PC-3 (cell line): ENCODE measurements at regions not wholly inside any gene's neighbourhood (a gene's known extent, or its start where the extent isn't known, plus 50 kb on each side); places are given as distances from the start of the nearest gene placed in this dataset.
"Not testable (repeated sequence)": the region's sequence is repeated elsewhere in the genome, so short reads cannot be mapped to it uniquely, and the experiment has no call there.

Experiments
- ATAC-seq: fragments of 200-7000 bp; cut with Tn5 transposase; 2 replicates; pipeline ENCODE4 v1.9.1; 2020; ENCODE audit warnings: mild to moderate bottlenecking, moderate library complexity
- BruUV-seq: library from RNA; stranded (reverse); fragments of 400-500 nt; replicated peaks from 2 replicates; lab custom pipeline; 2021; lab: Mats Ljungman, UMichigan
- CTCF ChIA-PET: fragments of 300-600 bp; sonication (Branson Sonifier 250); formaldehyde crosslinking; loops from one replicate; lab custom pipeline; 2022; ENCODE audit warnings: antibody characterized with exemption; lab: Charles Lee
- POLR2A ChIA-PET: fragments of 300-600 bp; sonication (Branson Sonifier 250); formaldehyde crosslinking; loops from one replicate; lab custom pipeline; 2022; ENCODE audit warnings: antibody characterized with exemption; ENCODE audit not compliant: unreplicated experiment; lab: Charles Lee
- DNase-seq: peaks from one replicate; pipeline ENCODE4 v3.0.0-alpha.2; 2015
- H2AFZ ChIP-seq: fragments of 300-600 bp; sonication (generic); 2 replicates; pipeline ENCODE4 v1.6.0; 2016; ENCODE audit warnings: antibody characterized with exemption, low read length
- H3F3A ChIP-seq: fragments of 300-600 bp; sonication (generic); one replicate; pipeline ENCODE4 v1.6.0; 2017; ENCODE audit warnings: antibody characterized with exemption, low read length, control low read depth, mild to moderate bottlenecking; ENCODE audit not compliant: unreplicated experiment
- H3K27ac ChIP-seq: fragments of 300-600 bp; sonication (generic); 2 replicates; pipeline ENCODE4 v1.5.1; 2016; ENCODE audit warnings: mild to moderate bottlenecking, low read length
- H3K27me3 ChIP-seq: fragments of 300-600 bp; sonication (generic); 2 replicates; pipeline ENCODE4 v1.6.1; 2016; ENCODE audit warnings: low read length, mixed read lengths
- H3K36me3 ChIP-seq: fragments of 300-600 bp; sonication (generic); 2 replicates; pipeline ENCODE4 v1.6.1; 2016; ENCODE audit warnings: low read depth, mixed run types, low read length, mixed read lengths
- H3K4me1 ChIP-seq: fragments of 300-600 bp; sonication (generic); 2 replicates; pipeline ENCODE4 v1.5.1; 2016; ENCODE audit warnings: low read length; ENCODE audit not compliant: insufficient read depth
- H3K4me2 ChIP-seq: fragments of 300-600 bp; sonication (generic); 2 replicates; pipeline ENCODE4 v1.6.0; 2016; ENCODE audit warnings: low read length
- H3K4me3 ChIP-seq: fragments of 300-600 bp; sonication (generic); 2 replicates; pipeline ENCODE4 v1.5.1; 2016; ENCODE audit warnings: mild to moderate bottlenecking, low read length, mixed read lengths
- H3K79me2 ChIP-seq: fragments of 300-600 bp; sonication (generic); 2 replicates; pipeline ENCODE4 v1.6.1; 2017; ENCODE audit warnings: low read length, mixed read lengths
- H3K9ac ChIP-seq: fragments of 300-600 bp; sonication (generic); 2 replicates; pipeline ENCODE4 v1.6.0; 2016; ENCODE audit warnings: mild to moderate bottlenecking, low read length
- H3K9me2 ChIP-seq: fragments of 300-600 bp; sonication (generic); replicated peaks from 2 replicates; pipeline ENCODE4 v1.6.1; 2016; ENCODE audit warnings: mixed run types, low read length, mixed read lengths
- H3K9me3 ChIP-seq: fragments of 300-600 bp; sonication (generic); 2 replicates; pipeline ENCODE4 v1.6.1; 2016; ENCODE audit warnings: low read length, mixed read lengths
- H4K20me1 ChIP-seq: fragments of 300-600 bp; sonication (generic); 2 replicates; pipeline ENCODE4 v1.6.1; 2016; ENCODE audit warnings: low read length, mixed read lengths
- EZH2 ChIP-seq: fragments of 300-600 bp; sonication (generic); IDR thresholded peaks from one replicate; pipeline ENCODE4 v1.6.1; 2017; ENCODE audit warnings: antibody characterized with exemption, mild to moderate bottlenecking, low read length; ENCODE audit not compliant: unreplicated experiment
- EZH2phosphoT487 ChIP-seq: fragments of 300-600 bp; sonication (generic); IDR thresholded peaks from 2 replicates; pipeline ENCODE4 v1.6.1; 2018; ENCODE audit warnings: mild to moderate bottlenecking, antibody characterized with exemption, low read length, borderline replicate concordance
- intact Hi-C: fragments of 100-400 bp; cut with micrococcal nuclease; formaldehyde crosslinking; loops from 2 replicates; pipeline ENCODE4 v1.9.0; 2023
- TF ChIP-seq, protein P1 (sequence below): fragments of 300-600 bp; sonication (generic); conservative IDR thresholded peaks from 2 replicates; pipeline ENCODE4 v1.5.1; 2017; ENCODE audit warnings: antibody characterized with exemption, low read depth, mild to moderate bottlenecking, low read length

DNA sequence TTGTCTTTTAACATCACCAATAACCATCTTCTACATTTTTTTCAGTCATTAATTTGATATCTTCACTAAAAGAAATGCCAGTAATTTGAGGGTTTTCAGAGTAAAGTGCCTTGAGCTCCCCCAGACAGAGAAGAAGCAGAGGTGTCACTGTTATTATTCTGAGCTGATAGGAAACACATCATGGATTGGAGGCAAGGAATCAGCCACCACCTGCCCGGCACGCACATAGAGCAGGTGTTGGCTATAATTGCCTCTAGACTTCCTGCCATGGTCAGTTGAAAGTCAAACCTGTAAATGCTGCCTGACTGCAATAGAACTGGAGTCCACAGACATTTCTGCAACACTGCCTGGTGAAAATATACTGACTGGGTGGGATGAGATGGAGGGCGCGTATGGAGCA lies 776.6 kb downstream of the UQCRFS1 start:
- Histone ChIP-seq H3F3A (no peaks in the 10 kb centered on the region), H3K4me1 (no peaks in the 10 kb centered on the region), H3K27ac (no peak overlapping the region), H3K4me2 (no peak overlapping the region), H3K27me3 (no peaks in the 10 kb centered on the region), H2AFZ (no peak overlapping the region), H4K20me1 (no peaks in the 10 kb centered on the region), H3K79me2 (no peaks in the 10 kb centered on the region), H3K9me2 (no peaks in the 10 kb centered on the region), H3K9ac (no peak overlapping the region), H3K36me3 (no peaks in the 10 kb centered on the region), H3K9me3 (no peaks in the 10 kb centered on the region), H3K4me3 (no peak overlapping the region)
- DNase-seq (no peak), ATAC-seq (no peak)
- ChIA-PET CTCF (no interaction called here), POLR2A (no interaction called here)
- intact Hi-C loops = no loop called here
- no peak for TF ChIP-seq EZH2
- no peak for TF ChIP-seq EZH2phosphoT487
- TF ChIP-seq, protein P1, sequence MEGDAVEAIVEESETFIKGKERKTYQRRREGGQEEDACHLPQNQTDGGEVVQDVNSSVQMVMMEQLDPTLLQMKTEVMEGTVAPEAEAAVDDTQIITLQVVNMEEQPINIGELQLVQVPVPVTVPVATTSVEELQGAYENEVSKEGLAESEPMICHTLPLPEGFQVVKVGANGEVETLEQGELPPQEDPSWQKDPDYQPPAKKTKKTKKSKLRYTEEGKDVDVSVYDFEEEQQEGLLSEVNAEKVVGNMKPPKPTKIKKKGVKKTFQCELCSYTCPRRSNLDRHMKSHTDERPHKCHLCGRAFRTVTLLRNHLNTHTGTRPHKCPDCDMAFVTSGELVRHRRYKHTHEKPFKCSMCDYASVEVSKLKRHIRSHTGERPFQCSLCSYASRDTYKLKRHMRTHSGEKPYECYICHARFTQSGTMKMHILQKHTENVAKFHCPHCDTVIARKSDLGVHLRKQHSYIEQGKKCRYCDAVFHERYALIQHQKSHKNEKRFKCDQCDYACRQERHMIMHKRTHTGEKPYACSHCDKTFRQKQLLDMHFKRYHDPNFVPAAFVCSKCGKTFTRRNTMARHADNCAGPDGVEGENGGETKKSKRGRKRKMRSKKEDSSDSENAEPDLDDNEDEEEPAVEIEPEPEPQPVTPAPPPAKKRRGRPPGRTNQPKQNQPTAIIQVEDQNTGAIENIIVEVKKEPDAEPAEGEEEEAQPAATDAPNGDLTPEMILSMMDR = no peak
- BruUV-seq = no TSS peak

DNA sequence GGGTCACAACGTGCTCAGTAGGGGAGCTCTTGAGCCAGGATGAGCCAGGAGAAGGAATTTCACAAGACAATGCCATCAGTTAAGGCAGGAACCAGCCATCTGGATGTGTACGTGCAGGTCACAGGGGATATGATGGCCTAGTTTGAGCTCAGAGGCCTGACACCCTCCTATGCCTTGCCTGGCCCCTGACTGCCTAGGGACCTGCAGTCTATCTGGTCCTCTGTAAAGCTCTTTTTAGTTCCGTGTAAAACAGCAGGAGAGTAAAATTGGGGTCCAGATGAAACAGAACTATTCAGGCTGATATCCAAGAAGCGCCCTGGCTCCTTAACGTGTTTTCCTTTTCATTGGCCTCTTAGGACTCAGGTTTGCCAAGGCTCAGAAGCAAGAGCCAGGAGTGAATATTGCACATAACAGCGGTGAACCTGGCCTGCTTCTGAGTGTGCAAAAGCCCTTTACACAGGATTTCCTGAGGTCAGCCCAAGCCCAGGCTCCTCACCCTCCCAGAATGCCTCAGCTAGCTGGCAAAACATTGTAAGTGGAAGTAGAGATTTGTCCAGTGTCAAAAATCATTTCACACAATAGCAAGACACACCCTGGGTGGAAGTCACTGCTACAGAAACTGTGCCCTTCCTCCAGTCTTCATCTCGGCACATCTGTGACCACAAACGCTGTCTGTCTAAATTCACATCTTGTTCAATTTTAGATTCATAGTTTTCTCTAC lies 777.2 kb downstream of the UQCRFS1 start:
- H3K36me3 ChIP-seq = no peaks in the 10 kb centered on the region
- H3K9me2 ChIP-seq = no peaks in the 10 kb centered on the region
- ChIA-PET CTCF (no interaction called here), POLR2A (no interaction called here)
- no peaks in the 10 kb centered on the region for H3K79me2 ChIP-seq
- H3K4me3 ChIP-seq = no peak overlapping the region
- intact Hi-C loops = no loop called here
- BruUV-seq = no TSS peak
- H3K27me3 ChIP-seq = no peaks in the 10 kb centered on the region
- no peaks in the 10 kb centered on the region for H4K20me1 ChIP-seq
- DNase-seq (no peak), ATAC-seq (no peak)
- H3F3A ChIP-seq = no peaks in the 10 kb centered on the region
- TF ChIP-seq EZH2 (no peak), EZH2phosphoT487 (no peak)
- TF ChIP-seq, protein P1 = no peak
- H2AFZ ChIP-seq = no peak overlapping the region
- no peak overlapping the region for H3K4me2 ChIP-seq
- no peaks in the 10 kb centered on the region for H3K4me1 ChIP-seq
- H3K9ac ChIP-seq = no peak overlapping the region
- H3K27ac ChIP-seq = no peak overlapping the region
- H3K9me3 ChIP-seq = no peaks in the 10 kb centered on the region

DNA sequence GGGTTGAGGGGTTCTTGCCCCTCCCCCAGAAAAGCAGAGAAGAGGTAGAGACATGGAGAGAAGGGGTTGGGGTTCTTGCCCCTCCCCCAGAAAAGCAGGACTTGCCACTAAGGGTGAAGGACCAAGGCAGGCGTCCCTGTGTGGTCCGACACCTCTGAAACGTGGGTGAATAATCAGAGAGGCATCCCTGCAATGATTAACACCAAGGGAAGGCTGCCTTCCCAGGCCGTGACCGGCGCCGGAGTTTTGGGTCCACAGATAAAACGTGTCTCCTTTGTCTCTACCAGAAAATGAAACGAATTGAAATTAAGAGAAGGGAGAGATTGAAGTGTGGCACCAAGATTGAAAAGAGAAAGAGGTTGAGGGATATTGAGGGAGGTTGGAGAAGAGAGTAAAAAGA lies 778.2 kb downstream of the UQCRFS1 start:
- H3K4me3 ChIP-seq, CTCF ChIA-PET, BruUV-seq, H3K4me2 ChIP-seq, H2AFZ ChIP-seq, H4K20me1 ChIP-seq, POLR2A ChIA-PET, H3K9ac ChIP-seq, H3K9me2 ChIP-seq, H3K9me3 ChIP-seq, H3K79me2 ChIP-seq, DNase-seq, ATAC-seq, H3K27ac ChIP-seq, H3K4me1 ChIP-seq, H3F3A ChIP-seq, H3K36me3 ChIP-seq, H3K27me3 ChIP-seq, intact Hi-C loops: not testable (repeated sequence)

DNA sequence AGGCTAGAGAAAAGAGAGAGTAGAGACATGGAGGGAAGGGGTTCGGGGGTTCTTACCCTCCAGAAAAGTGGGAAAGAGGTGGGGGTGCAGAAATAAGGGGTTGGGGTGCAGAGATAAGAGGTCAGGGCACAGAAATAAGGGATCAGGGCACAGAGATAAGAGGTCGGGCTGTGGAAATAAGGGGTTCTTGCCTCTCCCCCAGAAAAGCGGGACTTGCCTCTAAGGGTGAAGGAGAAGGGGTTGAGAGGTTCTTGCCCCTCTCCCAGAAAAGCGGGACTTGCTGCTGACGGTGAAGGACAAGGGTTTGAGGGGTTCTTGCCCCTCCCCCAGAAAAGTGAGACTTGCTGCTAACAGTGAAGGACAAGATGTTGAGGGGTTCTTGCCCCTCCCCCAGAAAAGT lies 778.6 kb downstream of the UQCRFS1 start:
- POLR2A ChIA-PET, H3K9me2 ChIP-seq, H3K36me3 ChIP-seq, H3F3A ChIP-seq, H3K27ac ChIP-seq, CTCF ChIA-PET, H3K9ac ChIP-seq, DNase-seq, BruUV-seq, H3K27me3 ChIP-seq, H3K4me3 ChIP-seq, ATAC-seq, intact Hi-C loops, H3K79me2 ChIP-seq, H4K20me1 ChIP-seq, H3K4me2 ChIP-seq, H3K9me3 ChIP-seq, H3K4me1 ChIP-seq, H2AFZ ChIP-seq: not testable (repeated sequence)

DNA sequence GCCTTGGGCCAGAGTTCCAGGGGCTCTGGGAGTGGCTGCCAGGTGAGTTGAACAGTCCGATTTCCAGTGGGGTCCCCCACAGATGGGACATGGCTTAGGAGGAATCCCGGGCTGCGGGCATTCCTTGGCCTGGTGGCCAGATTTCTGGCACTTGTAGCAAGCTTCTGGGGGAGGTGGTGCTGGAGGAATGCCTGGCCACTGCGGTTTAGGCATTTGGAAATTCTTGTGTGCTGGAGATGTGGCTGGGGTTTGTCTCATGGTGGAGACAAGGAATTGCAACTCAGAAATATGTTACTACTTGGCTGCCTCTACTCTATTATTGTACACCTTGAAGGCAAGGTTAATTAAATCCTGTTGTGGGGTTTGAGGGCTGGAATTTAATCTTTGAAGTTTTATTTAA lies 779.8 kb downstream of the UQCRFS1 start:
- H3K79me2 ChIP-seq, H2AFZ ChIP-seq, H3K9me3 ChIP-seq, H3K9me2 ChIP-seq, H3K27me3 ChIP-seq, H3K9ac ChIP-seq, ATAC-seq, H3F3A ChIP-seq, intact Hi-C loops, DNase-seq, H3K27ac ChIP-seq, BruUV-seq, H3K4me3 ChIP-seq, H3K4me1 ChIP-seq, POLR2A ChIA-PET, H3K36me3 ChIP-seq, H4K20me1 ChIP-seq, H3K4me2 ChIP-seq, CTCF ChIA-PET: not testable (repeated sequence)
